SKM-1 (cell line): ENCODE measurements at regions not wholly inside any gene's neighbourhood (a gene's known extent, or its start where the extent isn't known, plus 50 kb on each side); places are given as distances from the start of the nearest gene placed in this dataset.

Source experiments
- DNase-seq: peaks from one replicate; lab custom pipeline; 2025; ENCODE audit not compliant: unreplicated experiment; lab: John Stamatoyannopoulos, UW

DNA sequence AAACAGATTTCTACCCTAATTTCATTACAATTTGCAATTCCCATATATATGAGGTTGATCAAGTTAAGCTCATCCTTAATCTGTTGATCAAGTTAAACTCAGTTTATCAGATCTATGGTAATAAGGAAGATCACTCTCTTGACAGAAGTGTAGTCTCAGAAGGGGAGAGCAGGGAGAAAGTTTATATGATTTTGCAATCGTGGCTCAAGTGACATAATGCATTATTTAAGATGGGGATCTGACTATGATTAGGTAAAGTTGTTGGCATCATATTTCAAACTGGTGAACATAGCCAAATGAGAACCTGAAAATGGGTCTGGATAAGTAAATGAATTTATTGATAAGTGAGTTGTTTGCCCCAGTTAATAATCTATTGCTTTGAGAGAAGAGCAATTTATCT lies 995.3 kb downstream of the OTOL1 start:
- DNase-seq: no peak

DNA sequence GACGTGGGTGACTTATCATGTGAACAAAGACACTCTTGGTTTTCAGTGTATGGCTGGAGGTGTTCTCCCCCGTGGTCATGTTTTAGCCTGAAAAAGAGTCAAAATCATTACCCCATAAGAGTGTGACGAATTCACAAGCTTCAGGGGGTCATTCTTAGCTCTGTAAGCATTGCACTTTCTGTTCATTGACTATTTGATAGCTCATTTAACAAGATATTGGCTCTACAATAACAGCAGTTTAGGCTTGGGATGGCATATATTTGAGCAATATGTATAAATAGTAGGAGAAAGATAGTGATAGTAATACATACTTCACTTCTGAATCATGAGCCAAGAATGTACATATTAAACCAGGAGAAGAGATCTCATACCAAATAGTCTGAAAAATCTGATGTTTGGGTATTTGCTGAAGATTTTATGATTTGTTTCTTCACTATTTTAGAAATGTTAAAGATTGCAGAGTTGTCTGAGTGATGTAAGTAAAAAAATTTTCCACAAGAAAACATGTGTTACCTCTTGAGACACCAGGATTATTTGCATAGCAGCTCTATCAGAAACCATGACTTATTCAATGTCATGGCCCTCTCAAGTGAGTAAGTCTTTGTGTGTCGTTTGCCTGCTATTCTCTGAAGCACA lies 996.0 kb downstream of the OTOL1 start:
- DNase-seq: no peak

DNA sequence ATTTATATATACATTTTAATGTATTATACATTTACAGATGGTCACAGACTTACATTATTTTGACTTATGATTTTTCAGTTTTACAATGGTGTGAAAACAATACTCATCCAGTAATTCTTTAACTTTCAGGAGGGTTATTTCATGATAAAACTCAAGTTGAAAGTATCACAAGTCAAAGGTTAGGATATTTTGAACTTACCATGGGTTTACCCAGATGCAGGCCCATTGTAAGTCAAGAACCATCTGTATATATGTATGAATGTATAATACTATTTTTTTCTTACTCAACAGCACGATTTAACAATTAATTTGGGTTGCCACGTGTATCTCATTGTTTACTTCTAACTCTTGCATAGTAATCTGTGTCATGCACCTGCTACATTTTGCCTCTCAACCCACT lies 1002.0 kb downstream of the OTOL1 start:
- no peak for DNase-seq

DNA sequence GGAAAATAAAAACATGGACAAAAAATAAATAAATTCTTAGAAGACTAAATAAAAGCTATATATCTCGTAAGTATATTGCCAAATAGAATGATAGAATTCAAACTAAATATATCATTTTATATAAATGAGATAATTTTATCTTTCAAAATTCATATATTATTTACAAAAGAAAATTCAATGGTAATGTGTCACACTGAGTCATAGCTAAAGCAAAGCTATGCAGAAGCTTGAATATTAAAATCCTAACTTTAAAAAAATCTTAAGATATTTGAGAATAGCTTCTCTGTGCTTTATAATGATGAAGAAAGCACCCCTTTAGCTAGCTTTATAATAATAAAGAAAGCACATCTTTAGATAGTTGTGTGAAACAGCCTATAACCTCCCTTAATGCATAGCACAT lies 1010.8 kb downstream of the OTOL1 start:
- no peak for DNase-seq

DNA sequence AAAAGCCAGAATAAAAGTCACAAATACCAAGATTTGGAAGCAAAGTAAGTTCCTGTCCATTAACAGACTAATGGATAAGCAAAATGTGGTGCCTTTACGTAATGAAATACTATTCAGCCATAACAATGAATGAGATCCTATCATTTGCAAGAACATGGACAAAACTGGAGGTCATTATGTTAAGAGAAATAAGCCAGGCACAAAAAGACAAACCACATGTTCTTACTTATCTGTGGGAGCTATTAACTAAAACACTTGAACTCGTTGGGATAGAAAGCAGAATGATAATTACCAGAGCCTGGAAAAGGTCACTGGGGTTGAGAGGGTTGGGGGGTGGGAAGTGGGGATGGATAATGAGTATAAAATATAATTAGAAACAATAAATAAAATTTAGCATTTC lies 1015.9 kb downstream of the OTOL1 start:
- DNase-seq: no peak

DNA sequence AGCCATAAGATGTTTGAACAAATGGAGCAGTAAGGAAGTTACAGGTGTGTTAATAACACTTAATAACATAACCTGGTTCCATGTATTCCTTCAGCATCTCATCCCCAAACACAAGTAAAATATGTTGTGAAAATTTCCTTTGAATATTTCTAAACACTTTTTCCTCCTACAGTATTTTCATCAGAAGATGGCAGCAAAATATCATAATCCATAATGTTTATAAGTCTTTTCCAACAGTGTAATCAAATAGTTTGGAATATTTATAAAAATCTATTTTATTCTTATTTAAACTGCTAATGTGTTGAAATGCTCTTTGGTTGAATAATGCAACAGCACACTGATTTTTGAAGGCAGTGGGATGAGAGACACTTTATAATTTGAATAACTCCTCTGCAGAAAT lies 1020.5 kb downstream of the OTOL1 start:
- no peak for DNase-seq

DNA sequence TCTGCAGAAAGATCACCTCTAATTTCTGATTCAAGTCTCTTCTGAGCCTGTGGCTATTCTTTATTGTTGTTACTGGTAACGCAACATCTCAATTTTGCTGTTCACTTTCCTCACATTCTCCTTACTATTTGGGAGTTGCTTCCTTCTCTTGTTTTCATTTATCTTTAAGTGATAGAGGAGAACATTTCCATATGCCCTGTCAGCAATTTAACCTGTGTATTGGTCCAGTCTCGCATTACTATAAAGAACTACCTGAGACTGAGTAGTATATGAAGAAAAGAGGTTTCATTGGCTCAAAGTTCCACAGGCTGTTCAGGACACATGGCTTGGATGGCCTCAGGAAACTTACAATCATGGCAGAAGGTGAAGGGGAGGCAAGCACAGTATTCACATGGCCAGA lies 1025.1 kb downstream of the OTOL1 start:
- DNase-seq: no peak

DNA sequence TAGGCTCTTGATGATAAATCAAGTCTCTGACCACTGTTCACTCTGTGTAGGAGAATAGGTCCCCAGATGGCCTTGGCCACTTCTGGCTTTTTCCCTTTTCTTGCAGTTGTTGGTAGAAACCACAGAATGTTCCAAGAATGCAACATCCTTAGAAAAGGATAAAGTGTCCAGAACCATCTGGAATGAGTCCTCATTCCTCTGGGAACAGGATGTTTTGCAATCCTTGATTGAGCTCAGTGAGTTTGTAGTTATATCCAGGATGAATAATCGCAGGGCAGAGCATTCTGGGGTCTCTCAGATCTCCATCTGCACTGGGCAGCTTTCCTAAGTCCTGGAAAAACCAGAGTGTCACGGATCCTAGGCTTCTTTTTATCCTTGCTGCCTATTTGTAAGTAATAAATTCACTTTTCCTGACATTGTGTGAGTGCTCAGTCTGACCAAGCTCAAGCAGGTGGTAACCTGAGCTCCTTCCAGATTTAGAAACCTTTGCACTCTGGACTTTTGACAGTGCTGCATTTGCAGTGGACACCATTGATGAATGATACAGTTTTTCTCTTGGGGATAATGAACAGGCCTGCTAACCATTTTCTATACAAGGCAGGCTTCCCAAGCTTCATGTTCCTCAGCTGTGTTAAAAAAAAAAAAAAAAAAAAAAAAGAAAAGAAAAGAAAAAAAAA lies 1028.6 kb downstream of the OTOL1 start:
- DNase-seq: no peak

DNA sequence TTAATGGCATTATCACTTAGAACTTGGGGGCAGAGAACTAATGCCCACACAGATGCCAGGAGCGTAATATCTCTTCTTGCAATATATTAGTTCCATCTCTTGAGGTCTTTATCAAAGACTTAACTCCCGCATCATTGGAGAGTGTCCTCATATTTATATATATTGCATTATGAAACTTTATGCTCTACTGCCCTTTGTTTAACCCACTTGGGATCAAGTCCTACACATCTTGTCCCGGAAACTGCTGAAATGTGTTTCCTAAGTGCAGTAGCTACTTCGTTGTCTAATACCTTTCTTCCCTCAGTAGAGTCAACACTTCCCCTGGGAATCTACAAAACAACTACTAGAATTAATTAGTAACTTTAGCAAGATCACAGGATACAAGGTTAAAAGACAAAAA lies 1029.2 kb downstream of the OTOL1 start:
- DNase-seq: no peak

DNA sequence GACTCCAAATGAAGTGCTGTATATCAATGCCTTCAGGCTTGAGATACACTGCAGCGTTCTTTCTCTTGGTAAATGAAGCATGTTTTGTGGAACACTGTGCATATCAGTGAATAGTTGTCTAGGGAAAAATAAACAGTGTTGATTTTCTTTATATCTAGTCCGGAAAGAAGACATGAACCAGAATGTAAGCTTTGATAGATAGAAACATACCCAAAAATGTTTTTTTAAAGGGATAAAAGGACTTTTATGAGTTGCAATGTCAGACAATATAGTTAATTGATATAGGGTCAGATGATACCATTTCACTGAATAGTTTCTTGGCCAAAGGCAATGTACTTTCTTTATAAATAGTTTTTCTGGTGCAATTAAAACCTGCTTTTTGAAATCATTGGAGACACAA lies 1037.8 kb downstream of the OTOL1 start:
- no peak for DNase-seq

DNA sequence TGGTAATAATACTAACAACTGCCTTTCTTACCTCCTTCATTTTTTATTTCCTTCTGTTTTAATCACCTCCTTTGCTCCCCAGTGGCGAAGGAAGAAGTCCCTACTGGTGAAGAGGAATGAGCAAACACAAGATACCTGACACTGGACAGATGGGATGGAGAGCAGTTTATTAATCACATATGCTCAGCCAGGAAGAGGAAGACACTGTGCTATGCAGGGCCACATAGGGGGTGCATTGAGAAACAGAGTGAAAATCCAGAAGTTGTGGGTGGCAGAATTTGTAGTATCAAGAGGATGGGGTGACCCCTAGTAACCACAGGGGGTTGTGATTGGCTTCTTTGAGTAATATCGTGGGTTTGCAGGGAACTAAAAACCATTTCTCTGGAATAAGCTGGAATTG lies 1041.9 kb downstream of the OTOL1 start:
- no peak for DNase-seq

DNA sequence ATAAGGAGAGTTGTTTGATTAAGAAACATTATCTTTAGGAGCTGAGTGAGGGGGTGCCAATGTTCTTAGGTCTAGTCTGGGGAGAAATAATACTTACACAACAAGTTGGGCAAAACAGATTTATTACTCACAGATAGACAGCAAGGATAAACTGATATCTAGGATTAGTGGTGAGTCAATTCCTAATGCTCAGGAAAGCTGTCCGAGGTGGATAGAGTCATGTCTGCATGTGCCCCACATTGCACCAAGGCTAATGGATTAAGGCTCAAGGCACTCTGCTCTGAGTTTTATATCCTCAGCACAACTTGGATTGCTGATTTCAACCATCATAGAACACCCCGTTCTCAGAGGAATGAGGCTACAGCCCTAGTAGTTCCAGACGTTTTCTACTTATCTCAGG lies 1042.3 kb downstream of the OTOL1 start:
- DNase-seq: no peak

DNA sequence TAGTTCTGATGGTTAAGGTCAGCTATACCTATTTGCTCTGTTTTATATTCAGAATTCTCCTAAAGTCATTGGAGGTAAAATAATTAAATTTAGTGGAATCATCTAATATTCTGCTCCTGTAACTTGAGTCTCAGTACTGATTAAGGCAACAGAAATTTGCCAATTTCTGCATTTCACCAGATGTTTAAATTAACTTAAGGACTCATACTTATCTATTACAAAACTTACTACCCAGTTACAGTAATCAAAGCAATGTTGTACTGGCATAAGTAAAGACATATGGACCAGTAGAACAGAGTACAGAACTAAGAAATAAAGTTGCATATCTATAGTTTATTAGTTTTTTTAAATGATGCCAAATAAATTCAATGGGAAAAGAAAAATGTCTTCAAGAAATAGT lies 1043.8 kb downstream of the OTOL1 start:
- DNase-seq: no peak

DNA sequence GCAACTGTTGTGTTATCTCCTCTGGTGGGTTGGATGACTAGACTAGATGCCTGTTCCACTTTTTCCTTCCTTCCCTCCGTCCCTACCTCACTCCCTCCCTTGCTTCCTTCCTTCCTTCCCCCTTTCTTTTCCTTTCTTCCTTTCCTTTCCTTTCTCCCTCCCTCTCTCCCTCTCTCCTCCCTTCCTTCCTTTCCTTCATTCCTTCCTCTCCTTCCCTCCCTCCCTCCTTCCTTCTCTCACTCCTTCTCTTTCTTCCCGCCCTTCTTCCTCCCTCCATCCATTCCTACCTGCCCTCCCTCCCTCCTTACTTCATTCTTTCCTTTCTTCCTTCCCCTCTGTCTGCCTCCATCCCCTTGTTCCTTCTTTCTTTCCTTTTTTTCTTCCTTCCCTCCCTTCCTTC lies 1045.3 kb downstream of the OTOL1 start:
- no peak for DNase-seq

DNA sequence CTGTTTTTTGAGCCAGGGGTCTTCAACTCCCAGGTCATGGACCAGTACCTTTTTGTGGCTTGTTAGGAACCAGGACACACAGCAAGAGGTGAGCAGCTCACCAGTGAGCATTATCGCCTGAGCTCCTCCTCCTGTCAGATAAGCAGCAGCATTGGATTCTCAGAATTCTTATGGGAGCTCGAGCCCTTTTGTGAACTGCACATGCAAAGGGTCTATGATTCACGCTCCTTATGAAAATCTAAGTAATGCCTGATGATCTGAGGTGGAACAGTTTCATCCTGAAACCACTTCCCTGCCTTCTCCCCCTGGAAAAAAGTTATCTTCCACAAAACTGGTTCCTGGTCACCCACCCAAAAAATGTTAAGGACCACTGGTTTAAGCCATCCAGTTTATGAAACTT lies 1047.6 kb downstream of the OTOL1 start:
- no peak for DNase-seq

DNA sequence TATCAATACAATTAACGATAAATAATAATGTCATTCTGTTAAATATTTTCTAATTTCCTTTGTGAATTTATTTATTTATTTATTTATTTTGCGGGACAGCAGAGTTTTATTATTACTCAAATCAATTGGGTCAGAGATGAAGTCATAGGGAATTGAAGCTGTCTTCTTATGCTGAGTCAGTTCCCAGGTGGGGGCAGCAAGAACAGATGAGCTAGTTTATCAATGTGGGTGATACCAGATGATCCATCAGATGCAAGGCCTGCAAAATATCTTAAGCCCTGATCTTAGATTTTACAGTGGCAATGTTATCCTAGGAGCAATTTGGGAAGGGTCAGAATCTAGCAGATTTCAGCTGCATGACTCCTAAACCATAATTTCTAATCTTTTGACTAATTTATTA lies 1050.3 kb downstream of the OTOL1 start:
- DNase-seq: no peak

DNA sequence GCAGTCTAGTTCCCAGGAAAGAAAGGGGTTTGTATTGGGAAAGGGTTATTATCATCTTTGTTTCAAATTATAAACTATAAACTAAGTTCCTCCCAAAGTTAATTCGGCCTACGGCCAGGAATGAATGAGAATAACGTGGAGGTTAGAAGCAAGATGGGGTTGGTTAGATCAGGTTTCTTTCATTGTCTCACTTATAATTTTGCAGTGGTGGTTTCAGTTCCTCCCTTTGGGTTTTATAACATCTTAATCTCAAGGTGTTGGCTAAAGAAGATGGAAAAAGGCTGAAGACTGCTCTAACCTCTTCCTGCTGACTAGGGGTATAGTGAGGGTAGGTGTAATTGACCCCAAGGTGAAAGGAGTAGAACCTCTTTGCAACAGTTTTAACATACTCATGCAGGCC lies 1050.7 kb downstream of the OTOL1 start:
- DNase-seq: no peak

DNA sequence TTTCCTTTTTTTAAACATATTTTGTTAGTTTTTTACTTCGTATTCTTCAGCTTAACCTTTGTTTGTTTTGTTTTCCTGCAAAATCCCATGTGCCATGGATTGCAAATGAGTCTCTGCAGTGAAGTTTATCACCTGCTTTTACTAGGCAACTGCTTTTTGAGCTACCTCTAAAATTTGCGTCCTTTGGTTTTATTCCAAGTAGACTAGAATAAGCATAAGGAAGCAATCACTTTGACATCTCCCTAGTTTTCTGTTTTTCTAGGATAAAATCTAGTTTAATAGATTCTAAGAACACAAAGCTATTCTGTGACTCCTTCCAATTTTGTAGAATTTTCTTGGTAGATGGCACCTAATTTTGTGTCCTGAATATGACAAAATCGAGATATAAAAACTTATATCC lies 1059.2 kb downstream of the OTOL1 start:
- no peak for DNase-seq

DNA sequence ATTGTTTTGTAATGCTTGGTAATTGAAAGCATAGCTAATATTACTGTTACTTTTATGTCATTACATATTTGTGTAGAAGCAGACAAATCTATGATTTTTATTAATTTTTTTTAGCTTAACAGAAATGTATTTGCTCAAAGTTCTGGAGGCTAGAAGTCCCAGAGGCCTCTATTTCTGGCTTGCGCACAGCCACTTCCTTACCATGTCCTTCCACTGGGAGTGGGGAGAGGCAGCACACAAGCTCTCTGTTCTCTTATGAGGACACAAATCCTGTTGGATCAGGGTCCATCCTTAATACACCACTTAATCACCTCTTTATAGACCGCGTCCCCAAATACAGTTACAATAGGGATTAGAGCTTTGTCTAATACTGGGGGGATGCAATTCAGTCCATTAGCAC lies 1061.4 kb downstream of the OTOL1 start:
- no peak for DNase-seq

DNA sequence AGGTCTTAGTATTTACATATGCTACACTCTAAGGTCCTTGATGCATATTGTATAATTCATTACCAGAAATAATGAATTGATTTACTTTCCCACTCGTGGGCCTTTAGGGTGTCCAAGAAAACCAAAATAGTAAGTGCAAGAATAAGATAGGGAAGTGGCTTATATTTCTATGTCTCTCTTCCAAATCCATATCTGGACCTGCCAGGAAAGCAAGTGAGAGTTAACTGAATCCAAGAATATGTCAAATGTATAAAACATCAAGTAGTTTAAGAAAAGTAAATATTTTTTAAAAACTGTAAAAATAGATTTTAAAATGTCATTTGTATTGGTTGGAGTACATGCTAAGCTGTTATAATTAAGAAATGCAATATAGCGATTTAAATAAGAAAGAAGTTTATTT lies 1072.1 kb downstream of the OTOL1 start:
- DNase-seq: no peak

DNA sequence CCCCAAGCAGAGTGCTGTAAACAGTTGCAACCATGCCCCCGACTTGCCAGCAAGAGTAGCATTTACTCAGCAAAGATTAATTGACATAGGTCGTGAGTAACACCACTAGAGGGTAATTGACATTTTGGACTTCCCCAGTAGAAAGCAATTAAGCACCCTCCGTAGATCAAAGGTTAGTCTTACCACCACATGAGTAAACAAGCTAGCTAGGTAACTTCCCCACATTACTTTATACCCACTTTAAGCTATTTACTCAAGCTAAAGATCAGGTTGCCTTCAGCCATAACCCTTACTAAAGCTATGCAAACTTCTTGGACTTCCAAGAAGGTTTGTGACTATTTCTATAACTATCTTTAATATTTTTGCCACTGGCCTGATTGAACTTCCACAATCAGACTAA lies 1072.7 kb downstream of the OTOL1 start:
- no peak for DNase-seq

DNA sequence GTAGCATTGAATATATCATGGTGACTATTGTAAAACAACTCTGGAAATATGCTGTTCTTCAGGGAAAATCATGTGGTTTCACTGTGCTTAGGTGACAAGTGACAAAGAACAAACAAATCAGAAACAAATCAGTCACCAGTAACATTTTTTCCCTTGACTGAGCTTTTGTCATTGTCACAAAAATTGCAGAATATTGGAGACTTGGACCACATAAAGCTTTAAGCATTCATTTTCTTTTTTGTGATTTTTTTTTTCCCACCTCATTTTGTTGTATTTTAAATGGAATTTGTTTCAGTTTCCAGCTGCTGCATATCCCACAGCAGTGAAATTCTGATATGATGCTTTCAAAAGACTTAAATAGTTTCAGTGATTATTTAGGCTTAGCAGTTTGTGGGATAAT lies 1088.4 kb downstream of the OTOL1 start:
- no peak for DNase-seq

DNA sequence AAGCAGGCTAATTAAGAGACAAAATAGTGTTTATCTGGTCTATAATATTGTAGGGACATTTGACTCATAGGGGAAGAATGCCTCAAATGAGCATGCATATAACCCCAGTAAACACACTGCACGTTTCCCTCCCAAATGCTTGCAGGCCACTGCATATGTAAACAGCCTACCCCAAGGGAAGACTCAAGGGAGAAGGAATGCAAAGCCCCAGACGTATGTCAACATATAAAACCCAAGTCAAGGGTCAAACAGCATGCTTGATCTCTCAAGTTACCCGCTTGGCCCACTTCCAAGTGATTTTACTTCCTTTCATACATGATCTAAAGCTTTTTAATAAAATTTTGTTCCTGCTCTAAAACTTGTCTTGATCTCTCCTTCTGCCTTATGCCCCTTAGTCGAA lies 1090.0 kb downstream of the OTOL1 start:
- no peak for DNase-seq
